ENCODE measurements at regions not wholly inside any gene's neighbourhood (a gene's known extent, or its start where the extent isn't known, plus 50 kb on each side); places are given as distances from the start of the nearest gene placed in this dataset.

GRCh38 chr15:38650384-38650783 is 85.8 kb upstream of the RASGRP1 start:
- no peak overlapping the region for H2AFZ ChIP-seq (ENCODE audit: low read length)
- H3K4me1 ChIP-seq (ENCODE audit: low read length) = no peaks in the 10 kb centered on the region
- no peak overlapping the region for H3K4me3 ChIP-seq (ENCODE audit: low read length)
- H3K4me2 ChIP-seq (ENCODE audit: low read depth, low read length) = no peak overlapping the region
- H3K9ac ChIP-seq (ENCODE audit: low read length) = no peak overlapping the region
- H4K20me1 ChIP-seq (ENCODE audit: insufficient read depth, low read length) = no peaks in the 10 kb centered on the region
- TF ChIP-seq EZH2 (optimal IDR thresholded peaks at IDR 0.05; ENCODE audit: low read depth, low read length) (no peak), CTCF (IDR thresholded peaks at IDR 0.05; ENCODE audit: low read length) (no peak), EZH2phosphoT487 (IDR thresholded peaks at IDR 0.05; ENCODE audit: low read length) (no peak)
- H3K9me2 ChIP-seq (replicated peaks; ENCODE audit: insufficient read depth, low read length) = no peaks in the 10 kb centered on the region
- H3F3A ChIP-seq (ENCODE audit: insufficient read depth, low read length) = no peaks in the 10 kb centered on the region
- no peak for DNase-seq
- H3K36me3 ChIP-seq (replicated peaks; ENCODE audit: insufficient read depth, low read length) = no peaks in the 10 kb centered on the region
- no peaks in the 10 kb centered on the region for H3K9me3 ChIP-seq (replicated peaks; ENCODE audit: insufficient read depth, low read length)
- H3K27ac ChIP-seq (ENCODE audit: low read length) = no peak overlapping the region
- no peaks in the 10 kb centered on the region for H3K79me2 ChIP-seq (ENCODE audit: low read length)
- no peaks in the 10 kb centered on the region for H3K27me3 ChIP-seq (replicated peaks; ENCODE audit: insufficient read depth, low read length)

- Histone ChIP-seq H3K4me1 (ENCODE audit: low read length) (no peaks in the 10 kb centered on the region), H3K27me3 (replicated peaks; ENCODE audit: insufficient read depth, low read length) (no peaks in the 10 kb centered on the region), H3K4me2 (ENCODE audit: low read depth, low read length) (no peak overlapping the region), H3K9me2 (replicated peaks; ENCODE audit: insufficient read depth, low read length) (no peaks in the 10 kb centered on the region), H4K20me1 (ENCODE audit: insufficient read depth, low read length) (no peaks in the 10 kb centered on the region), H2AFZ (ENCODE audit: low read length) (no peak overlapping the region), H3K9me3 (replicated peaks; ENCODE audit: insufficient read depth, low read length) (no peaks in the 10 kb centered on the region), H3K27ac (ENCODE audit: low read length) (no peak overlapping the region), H3K9ac (ENCODE audit: low read length) (no peak overlapping the region), H3K36me3 (replicated peaks; ENCODE audit: insufficient read depth, low read length) (no peaks in the 10 kb centered on the region), H3K79me2 (ENCODE audit: low read length) (no peaks in the 10 kb centered on the region), H3F3A (ENCODE audit: insufficient read depth, low read length) (no peaks in the 10 kb centered on the region), H3K4me3 (ENCODE audit: low read length) (no peak overlapping the region)
- no peak for DNase-seq
- TF ChIP-seq EZH2phosphoT487 (IDR thresholded peaks at IDR 0.05; ENCODE audit: low read length) = no peak
Measured at GRCh38 chr15:38650936-38651327, 86.3 kb upstream of the RASGRP1 start.

GRCh38 chr15:38651328-38652038 is 86.9 kb upstream of the RASGRP1 start:
- no peaks in the 10 kb centered on the region for H3K9me2 ChIP-seq (replicated peaks; ENCODE audit: insufficient read depth, low read length)
- no peak for DNase-seq
- no peak overlapping the region for H3K9ac ChIP-seq (ENCODE audit: low read length)
- no peaks in the 10 kb centered on the region for H3F3A ChIP-seq (ENCODE audit: insufficient read depth, low read length)
- no peaks in the 10 kb centered on the region for H4K20me1 ChIP-seq (ENCODE audit: insufficient read depth, low read length)
- TF ChIP-seq EZH2 (optimal IDR thresholded peaks at IDR 0.05; ENCODE audit: low read depth, low read length) (no peak), EZH2phosphoT487 (IDR thresholded peaks at IDR 0.05; ENCODE audit: low read length) (no peak), CTCF (IDR thresholded peaks at IDR 0.05; ENCODE audit: low read length) (no peak)
- no peak overlapping the region for H2AFZ ChIP-seq (ENCODE audit: low read length)
- H3K27me3 ChIP-seq (replicated peaks; ENCODE audit: insufficient read depth, low read length) = no peaks in the 10 kb centered on the region
- H3K27ac ChIP-seq (ENCODE audit: low read length) = no peak overlapping the region
- H3K79me2 ChIP-seq (ENCODE audit: low read length) = no peaks in the 10 kb centered on the region
- no peak overlapping the region for H3K4me2 ChIP-seq (ENCODE audit: low read depth, low read length)
- H3K9me3 ChIP-seq (replicated peaks; ENCODE audit: insufficient read depth, low read length) = no peaks in the 10 kb centered on the region
- H3K36me3 ChIP-seq (replicated peaks; ENCODE audit: insufficient read depth, low read length) = no peaks in the 10 kb centered on the region
- H3K4me1 ChIP-seq (ENCODE audit: low read length) = no peaks in the 10 kb centered on the region
- no peak overlapping the region for H3K4me3 ChIP-seq (ENCODE audit: low read length)

- Histone ChIP-seq H3K9ac (ENCODE audit: low read length) (no peak overlapping the region), H3K9me3 (replicated peaks; ENCODE audit: insufficient read depth, low read length) (no peaks in the 10 kb centered on the region), H3K9me2 (replicated peaks; ENCODE audit: insufficient read depth, low read length) (no peaks in the 10 kb centered on the region), H3K4me2 (ENCODE audit: low read depth, low read length) (no peak overlapping the region), H3K36me3 (replicated peaks; ENCODE audit: insufficient read depth, low read length) (no peaks in the 10 kb centered on the region), H2AFZ (ENCODE audit: low read length) (no peak overlapping the region), H3K4me3 (ENCODE audit: low read length) (no peak overlapping the region), H3K27ac (ENCODE audit: low read length) (no peak overlapping the region), H4K20me1 (ENCODE audit: insufficient read depth, low read length) (no peaks in the 10 kb centered on the region), H3K4me1 (ENCODE audit: low read length) (no peaks in the 10 kb centered on the region), H3K27me3 (replicated peaks; ENCODE audit: insufficient read depth, low read length) (no peaks in the 10 kb centered on the region), H3F3A (ENCODE audit: insufficient read depth, low read length) (no peaks in the 10 kb centered on the region), H3K79me2 (ENCODE audit: low read length) (no peaks in the 10 kb centered on the region)
- no peak for TF ChIP-seq EZH2 (optimal IDR thresholded peaks at IDR 0.05; ENCODE audit: low read depth, low read length)
- no peak for TF ChIP-seq CTCF (IDR thresholded peaks at IDR 0.05; ENCODE audit: low read length)
- no peak for TF ChIP-seq EZH2phosphoT487 (IDR thresholded peaks at IDR 0.05; ENCODE audit: low read length)
- DNase-seq = no peak
Measured at GRCh38 chr15:38652183-38652794, 87.7 kb upstream of the RASGRP1 start.

Data from MM.1S (cell line).